RPMI7951 (cell line): ENCODE measurements at regions not wholly inside any gene's neighbourhood (a gene's known extent, or its start where the extent isn't known, plus 50 kb on each side); places are given as distances from the start of the nearest gene placed in this dataset.

Source experiments
- DNase-seq: peaks from one replicate; pipeline ENCODE4 v3.0.0-alpha.2; 2012; ENCODE audit warnings: low read depth

GRCh38 chr17:5785867-5786509, 201.7 kb upstream of the NLRP1 start:
- peak; percentile 52 for DNase-seq

GRCh38 chr17:5786510-5786875, 202.2 kb upstream of the NLRP1 start:
- no peak for DNase-seq

- DNase-seq, result peak; percentile 71
Observed at GRCh38 chr17:5788266-5788900, 204.1 kb upstream of the NLRP1 start.

GRCh38 chr17:5789528-5789927, 205.2 kb upstream of the NLRP1 start:
- peak; percentile 26 for DNase-seq

DNA sequence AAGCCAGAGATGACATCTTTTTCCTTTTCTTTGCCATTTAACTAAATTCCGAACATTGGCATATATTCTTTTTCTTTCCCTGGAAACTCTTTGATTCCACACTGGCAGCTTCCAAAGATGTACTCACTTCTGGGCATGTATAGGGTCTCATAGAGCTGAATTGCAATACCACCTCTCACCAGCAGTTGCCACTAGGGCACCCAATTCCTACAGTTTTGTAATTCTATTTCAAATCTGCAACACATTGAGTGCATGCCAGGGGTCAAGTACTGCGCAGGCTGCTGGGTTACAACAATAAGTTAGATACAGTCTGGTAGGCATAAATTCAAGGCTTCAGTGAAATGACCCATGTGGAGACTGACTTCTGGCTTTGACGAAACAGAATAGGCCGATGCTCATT, 208.8 kb upstream of the NLRP1 start:
- DNase-seq, result no peak

DNA sequence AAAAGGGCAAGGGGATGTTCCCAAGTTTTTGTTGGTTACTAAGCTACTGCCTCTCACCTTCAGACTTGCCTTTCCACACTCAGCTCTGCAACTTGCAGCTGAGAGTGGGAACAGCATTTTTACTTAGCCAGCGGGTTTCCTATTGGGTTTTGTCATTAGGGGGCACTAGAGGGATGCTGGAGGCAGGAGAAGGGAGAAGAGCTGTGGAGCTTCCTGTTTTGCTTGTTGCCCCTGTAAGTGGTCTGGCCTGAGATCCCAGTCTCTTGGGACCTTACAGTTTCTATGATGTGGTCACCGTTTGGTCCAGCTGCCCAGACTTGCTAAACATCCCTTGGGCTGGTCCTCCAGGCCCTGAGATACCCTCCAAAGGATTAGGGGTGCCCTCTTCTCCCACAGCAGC, 209.6 kb upstream of the NLRP1 start:
- DNase-seq, result no peak

GRCh38 chr17:5794385-5794784, 210.1 kb upstream of the NLRP1 start:
- DNase-seq, result no peak

- no peak for DNase-seq
Observed at GRCh38 chr17:5794881-5795506, 210.7 kb upstream of the NLRP1 start.

DNA sequence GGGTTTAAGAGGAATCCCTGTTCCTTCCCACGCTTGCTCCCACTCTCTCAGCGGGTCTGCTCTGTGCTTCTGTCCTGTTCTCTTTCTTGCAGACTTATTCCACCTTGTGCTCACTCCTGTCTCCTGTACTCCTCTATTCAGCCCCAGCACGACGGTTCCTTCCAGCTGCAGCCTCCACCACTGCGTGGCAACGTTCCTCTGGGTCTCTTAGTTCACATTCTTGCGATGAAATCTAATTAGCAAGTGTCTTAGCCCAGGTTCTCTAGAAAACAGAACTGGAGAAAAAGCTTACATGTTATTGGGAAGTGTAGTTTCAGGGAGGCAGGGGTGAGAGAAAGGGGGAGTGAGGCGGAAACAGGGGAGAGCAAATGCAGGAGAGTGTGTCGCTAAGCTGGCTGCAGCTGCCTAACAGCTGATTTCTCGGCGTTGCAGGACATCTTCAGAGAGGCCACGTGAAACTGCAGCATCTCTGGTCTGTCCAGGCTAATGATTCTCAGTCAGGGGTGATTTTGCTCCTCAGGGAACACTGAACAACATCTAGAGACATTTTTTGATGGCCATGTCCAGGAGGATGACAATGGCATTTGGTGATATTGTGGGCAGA, 213.2 kb upstream of the NLRP1 start:
- DNase-seq, result no peak

GRCh38 chr17:5798094-5798493, 213.8 kb upstream of the NLRP1 start:
- DNase-seq, result no peak

DNA sequence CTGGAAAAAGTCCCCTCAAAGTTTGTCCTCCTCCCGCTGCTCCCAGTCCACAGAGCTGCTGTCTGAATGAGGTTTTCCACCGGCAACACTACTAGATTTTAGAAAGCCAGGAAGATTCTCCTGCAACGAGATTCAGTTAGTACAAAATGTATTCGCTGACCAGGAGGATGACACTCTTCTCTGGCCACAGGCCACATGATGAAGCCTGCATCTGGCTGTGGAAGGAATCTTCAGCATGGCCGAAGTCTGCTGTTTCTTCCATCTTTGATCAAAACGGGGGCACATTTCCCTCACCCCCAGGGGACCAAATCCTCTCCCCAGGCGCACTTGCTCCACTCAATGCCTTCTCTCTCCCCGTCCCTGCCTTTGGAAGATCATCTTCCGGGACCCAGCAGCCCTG, 215.8 kb upstream of the NLRP1 start:
- no peak for DNase-seq

DNA sequence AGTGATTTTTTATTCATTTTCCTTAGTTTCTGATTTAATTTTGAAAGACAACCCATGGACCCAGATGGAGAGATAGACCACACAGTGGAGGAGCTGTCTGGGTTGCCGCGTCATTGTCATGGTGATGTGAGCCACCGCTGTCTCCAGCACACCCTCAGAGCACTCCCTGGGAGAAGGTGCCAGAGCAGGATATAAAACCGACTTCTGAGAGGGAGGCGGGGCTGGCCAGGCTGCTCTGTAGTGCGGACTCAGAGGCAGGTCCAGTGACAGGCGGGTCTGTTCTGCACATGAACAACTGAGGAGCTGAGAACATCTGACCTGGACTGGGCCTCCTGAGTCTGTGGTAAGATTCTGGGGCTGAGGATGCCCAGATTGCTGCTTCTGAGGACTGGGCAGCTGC, 216.3 kb upstream of the NLRP1 start:
- DNase-seq, result no peak

DNA sequence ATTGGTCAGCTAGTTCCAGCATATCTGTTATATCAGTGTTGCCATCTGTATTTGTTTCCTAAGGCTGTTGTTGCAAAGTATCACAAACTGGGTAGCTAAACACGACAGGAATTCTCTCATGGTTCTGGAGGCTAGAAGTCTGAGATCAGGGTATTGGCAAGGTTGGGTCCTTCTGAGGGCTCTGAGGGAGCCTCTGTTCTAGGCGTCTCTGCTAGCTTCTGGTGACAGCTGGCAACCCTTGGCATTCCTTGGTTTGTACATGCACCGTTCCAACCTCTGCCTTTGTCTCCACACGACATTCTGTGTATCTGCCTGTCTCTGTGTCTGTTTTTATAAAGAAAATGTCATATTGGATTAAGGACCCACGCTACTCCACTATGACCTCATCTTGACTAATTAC, 219.9 kb upstream of the NLRP1 start:
- no peak for DNase-seq

DNA sequence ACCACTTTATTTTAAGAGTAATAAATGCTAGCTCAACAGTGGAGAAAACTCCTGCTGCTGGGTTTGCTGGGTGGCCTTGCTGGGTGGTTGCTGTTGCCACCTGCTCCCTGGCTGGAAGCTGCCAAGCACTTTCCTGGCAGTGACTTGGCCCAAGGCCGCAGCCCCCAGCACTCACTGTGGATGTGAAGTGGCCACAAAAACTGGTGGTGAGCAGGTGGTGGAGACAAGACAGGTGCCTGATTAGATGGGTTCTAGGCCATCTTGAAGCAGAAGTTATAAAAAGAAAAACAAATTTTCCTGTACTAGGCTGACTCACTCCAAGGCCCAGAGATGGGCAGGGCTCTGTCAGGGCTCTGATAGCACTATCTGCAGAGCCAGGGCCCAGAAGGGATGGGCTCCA, 224.7 kb upstream of the NLRP1 start:
- no peak for DNase-seq

DNA sequence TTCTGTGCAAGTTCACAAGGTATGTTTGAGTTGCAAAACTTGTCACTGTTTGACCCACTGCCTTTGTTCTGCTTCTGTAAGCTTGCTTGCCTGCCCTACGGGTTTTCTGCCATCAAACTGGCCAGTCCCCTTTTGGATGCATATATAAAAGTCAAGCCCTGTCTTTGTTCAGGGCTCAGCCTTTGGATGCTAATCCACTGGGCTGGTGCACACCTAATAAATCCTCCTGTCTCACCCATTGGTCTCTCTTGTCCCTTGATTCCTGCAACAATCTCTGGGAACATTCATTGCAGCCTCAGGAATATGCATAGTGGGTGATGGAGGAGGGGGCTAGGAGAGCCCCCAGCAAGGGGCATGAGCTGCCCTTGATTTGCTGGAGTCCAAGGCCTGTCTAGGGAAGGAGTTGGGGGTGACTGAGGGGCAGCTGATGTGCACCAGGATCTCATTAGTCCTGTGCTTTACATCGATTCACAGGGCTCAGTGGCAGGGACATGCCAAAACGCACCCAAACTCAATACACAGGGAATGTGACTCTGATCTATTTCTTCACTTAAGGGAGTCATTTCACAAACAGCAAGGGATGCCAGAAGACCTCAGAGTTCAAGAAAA, 225.4 kb upstream of the NLRP1 start:
- DNase-seq, result no peak

DNA sequence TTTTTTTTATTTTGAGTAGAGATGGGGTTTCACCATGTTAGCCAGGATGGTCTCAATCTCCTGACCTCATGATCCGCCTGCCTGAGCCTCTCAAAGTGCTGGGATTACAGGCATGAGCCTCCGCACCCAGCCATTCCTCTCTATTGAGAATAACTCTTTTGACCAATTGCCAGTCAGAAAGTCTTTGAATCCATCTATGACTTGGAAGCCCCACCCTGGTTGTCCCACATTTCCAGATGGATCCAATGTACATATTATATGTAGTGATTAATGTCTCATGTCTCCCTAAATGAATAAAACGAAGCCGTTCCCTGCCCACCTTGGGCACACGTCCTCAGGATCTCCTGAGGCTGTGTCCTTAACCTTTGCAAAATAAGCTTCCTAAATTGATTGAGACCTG, 228.3 kb upstream of the NLRP1 start:
- no peak for DNase-seq

- no peak for DNase-seq
Observed at GRCh38 chr17:5813357-5813756, 229.0 kb upstream of the NLRP1 start.

- no peak for DNase-seq
Observed at GRCh38 chr17:5815396-5815795, 231.1 kb upstream of the NLRP1 start.

GRCh38 chr17:5816491-5817070, 232.3 kb upstream of the NLRP1 start:
- no peak for DNase-seq

- no peak for DNase-seq
Observed at GRCh38 chr17:5817475-5818395, 233.4 kb upstream of the NLRP1 start.

DNA sequence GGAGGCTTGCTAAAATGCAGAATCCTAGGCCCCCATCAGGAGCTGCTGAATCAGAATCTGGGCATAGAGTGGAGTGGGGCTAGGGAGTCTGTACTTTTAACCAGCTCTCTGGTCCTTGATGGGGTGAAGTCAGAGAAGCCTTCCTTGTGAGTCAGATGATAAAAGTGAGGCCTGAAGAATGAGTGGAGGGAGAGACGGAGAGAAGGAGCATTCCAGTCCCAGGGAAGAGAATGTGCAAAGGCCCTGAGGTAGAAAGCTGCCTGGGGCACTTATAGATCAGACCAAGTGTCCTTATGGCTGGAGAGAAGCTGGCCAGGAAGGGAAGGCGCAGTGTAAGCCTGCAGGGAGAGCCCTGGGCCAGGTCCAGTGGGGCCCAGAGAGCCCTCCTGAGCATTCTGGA, 235.1 kb upstream of the NLRP1 start:
- no peak for DNase-seq
